ENCODE measurements at regions not wholly inside any gene's neighbourhood (a gene's known extent, or its start where the extent isn't known, plus 50 kb on each side); places are given as distances from the start of the nearest gene placed in this dataset.

- no peak for TF ChIP-seq POLR2A (IDR thresholded peaks at IDR 0.05)
- TF ChIP-seq CTCF (IDR thresholded peaks at IDR 0.05), result no peak
- TF ChIP-seq EP300 (IDR thresholded peaks at IDR 0.05), result no peak
- no peak for TF ChIP-seq POLR2AphosphoS5 (IDR thresholded peaks at IDR 0.05)
Measured at GRCh38 chr7:112580717-112581435, 100.1 kb downstream of the LSMEM1 start.
